ENCODE measurements at regions not wholly inside any gene's neighbourhood (a gene's known extent, or its start where the extent isn't known, plus 50 kb on each side); places are given as distances from the start of the nearest gene placed in this dataset.

- TF ChIP-seq CTCF (IDR thresholded peaks at IDR 0.05; ENCODE audit: low read depth, low read length): no peak
- no peak for TF ChIP-seq MYC (IDR thresholded peaks at IDR 0.05; ENCODE audit: low read depth, low read length)
These were observed 386.8 kb downstream of the PTH2R start for GRCh38 chr2:208793434-208793833.

Data from NB4 (cell line).